Gastrocnemius medialis (tissue), 4 donors: ENCODE measurements at regions not wholly inside any gene's neighbourhood (a gene's known extent, or its start where the extent isn't known, plus 50 kb on each side); places are given as distances from the start of the nearest gene placed in this dataset.

ENCODE experiments used
- ATAC-seq, 2 donors: fragments of 150-250 bp; one replicate each; pipeline ENCODE4 v1.9.1; 2016
- DNase-seq, 2 donors: peaks; one replicate each; pipeline ENCODE4 v3.0.0-alpha.2; 2019
- H3K27ac ChIP-seq, 4 donors: fragments of 200-600 bp; sonication (generic); 1 replicate in 1 of 4; 2 replicates in 3 of 4; pipeline ENCODE4 v1.5.1; 2016 to 2018; ENCODE audit warnings: mild to moderate bottlenecking in 2 of 4, moderate library complexity in 1 of 4
- H3K27me3 ChIP-seq, 3 donors: fragments of 200-600 bp; sonication (generic) in 2 of 3; 1 replicate in 1 of 3; 2 replicates in 2 of 3; pipeline versions ENCODE4 v1.5.1 to v1.6.0; 2016 to 2019; ENCODE audit warnings: mild to moderate bottlenecking in 1 of 3, moderate library complexity in 1 of 3
- H3K36me3 ChIP-seq, 2 donors: fragments of 200-600 bp; sonication (generic) in 1 of 2; one replicate each; pipeline ENCODE4 v1.5.1; 2017 to 2018
- H3K4me1 ChIP-seq, 2 donors: fragments of 200-600 bp; sonication (generic) in 1 of 2; one replicate each; pipeline ENCODE4 v1.5.1; 2016 to 2017; ENCODE audit warnings: mild to moderate bottlenecking in 2 of 2
- H3K4me3 ChIP-seq, 4 donors: fragments of 200-600 bp; sonication (generic) in 3 of 4; 1 replicate in 1 of 4; 2 replicates in 3 of 4; pipeline ENCODE4 v1.5.1; 2016 to 2019; ENCODE audit warnings: mild to moderate bottlenecking in 2 of 4
- H3K9me3 ChIP-seq, 3 donors: fragments of 200-600 bp; sonication (generic) in 2 of 3; 1 replicate in 1 of 3; 2 replicates in 2 of 3; pipeline ENCODE4 v1.5.1; 2016 to 2019
- CTCF ChIP-seq, 5 experiments: fragments of 450-650 bp in 3 of 5; fragments of 200-600 bp in 2 of 5; sonication (generic) in 2 of 5; IDR thresholded peaks in 4 of 5; conservative IDR thresholded peaks in 1 of 5; 1 replicate in 4 of 5; 2 replicates in 1 of 5; pipeline ENCODE4 v1.5.1; 2016 to 2019; ENCODE audit warnings: antibody characterized with exemption in 5 of 5, mild to moderate bottlenecking in 3 of 5, moderate library complexity in 3 of 5
- POLR2A ChIP-seq, 2 donors: fragments of 450-650 bp; IDR thresholded peaks; one replicate each; pipeline ENCODE4 v1.6.1; 2017; ENCODE audit warnings: antibody characterized with exemption in 2 of 2, mild to moderate bottlenecking in 2 of 2, moderate library complexity in 2 of 2
- in situ Hi-C, 4 donors: fragments of 200-750 bp; cut with MboI; loops; one replicate each; pipeline versions ENCODE4 v1.15.0 to v1.8.0; 2017; ENCODE audit warnings: low sequenced_read_pairs in 4 of 4
- intact Hi-C: fragments of 100-400 bp; cut with DNase I; formaldehyde crosslinking; loops from one replicate; pipeline ENCODE4 v1.15.1; 2023; ENCODE audit warnings: low total_unique reads

- ATAC-seq = no peak
These were observed 338.0 kb downstream of the ACTL7B start for GRCh38 chr9:108517651-108518365.

GRCh38 chr9:108516391-108516790, 339.4 kb downstream of the ACTL7B start:
- intact Hi-C loops = no loop called here
- Histone ChIP-seq H3K9me3 (no peaks in the 10 kb centered on the region), H3K27me3 (no peaks in the 10 kb centered on the region), H3K4me1 (peaks cover 0 to 3% of the 10 kb centered on the region in 2 donors), H3K36me3 (no peaks in the 10 kb centered on the region), H3K4me3 (no peak overlapping the region), H3K27ac (no peak overlapping the region)
- no peak for TF ChIP-seq CTCF (IDR thresholded peaks at IDR 0.05 in 4 of 5, conservative IDR thresholded peaks at IDR 0.05 in 1 of 5)
- TF ChIP-seq POLR2A (IDR thresholded peaks at IDR 0.05) = no peak
- no peak for DNase-seq
- in situ Hi-C loops = no loop called here
- ATAC-seq = no peak

More at GRCh38 chr9:108517651-108518365, 338.0 kb downstream of the ACTL7B start:
- Histone ChIP-seq H3K27me3 (no peaks in the 10 kb centered on the region), H3K4me1 (peaks cover 0 to 3% of the 10 kb centered on the region in 2 donors), H3K9me3 (no peaks in the 10 kb centered on the region), H3K4me3 (no peak overlapping the region), H3K36me3 (no peaks in the 10 kb centered on the region), H3K27ac (no peak overlapping the region)
- in situ Hi-C loops (no loop called here), intact Hi-C loops (no loop called here)
- no peak for DNase-seq
- TF ChIP-seq POLR2A (IDR thresholded peaks at IDR 0.05) (no peak), CTCF (IDR thresholded peaks at IDR 0.05 in 4 of 5, conservative IDR thresholded peaks at IDR 0.05 in 1 of 5) (no peak)

- Histone ChIP-seq H3K4me1 (peaks cover 0 to 3% of the 10 kb centered on the region in 2 donors), H3K27me3 (no peaks in the 10 kb centered on the region), H3K27ac (no peak overlapping the region), H3K4me3 (no peak overlapping the region), H3K9me3 (no peaks in the 10 kb centered on the region), H3K36me3 (no peaks in the 10 kb centered on the region)
- no peak for ATAC-seq
- no peak for DNase-seq
- in situ Hi-C loops (no loop called here), intact Hi-C loops (no loop called here)
- TF ChIP-seq POLR2A (IDR thresholded peaks at IDR 0.05) = no peak
- no peak for TF ChIP-seq CTCF (IDR thresholded peaks at IDR 0.05 in 4 of 5, conservative IDR thresholded peaks at IDR 0.05 in 1 of 5)
These were observed 339.9 kb downstream of the ACTL7B start for GRCh38 chr9:108515856-108516255.

- Histone ChIP-seq H3K27me3 (no peaks in the 10 kb centered on the region), H3K9me3 (no peaks in the 10 kb centered on the region), H3K4me1 (no peaks in the 10 kb centered on the region), H3K27ac (no peak overlapping the region), H3K4me3 (no peak overlapping the region), H3K36me3 (no peaks in the 10 kb centered on the region)
- TF ChIP-seq CTCF (IDR thresholded peaks at IDR 0.05 in 4 of 5, conservative IDR thresholded peaks at IDR 0.05 in 1 of 5) (no peak), POLR2A (IDR thresholded peaks at IDR 0.05) (no peak)
- DNase-seq (no peak), ATAC-seq (no peak)
- in situ Hi-C loops (no loop called here), intact Hi-C loops (no loop called here)
These were observed 343.2 kb downstream of the ACTL7B start for GRCh38 chr9:108512426-108513173.
